Prostate gland (tissue), 2 donors: ENCODE measurements at regions not wholly inside any gene's neighbourhood (a gene's known extent, or its start where the extent isn't known, plus 50 kb on each side); places are given as distances from the start of the nearest gene placed in this dataset.

Source experiments
- DNase-seq: peaks from one replicate; pipeline ENCODE4 v3.0.0-alpha.2; 2019; ENCODE audit warnings: low spot score
- H3K27ac ChIP-seq, 2 donors: fragments of 200-600 bp; sonication (generic); 2 replicates each; pipeline ENCODE4 v1.5.1; 2017 to 2019
- H3K27me3 ChIP-seq: fragments of 200-600 bp; sonication (generic); replicated peaks from 2 replicates; pipeline ENCODE4 v1.5.1; 2019; ENCODE audit not compliant: insufficient read depth
- H3K36me3 ChIP-seq, 2 donors: fragments of 200-600 bp; sonication (generic); 1 replicate in 1 of 2; 2 replicates in 1 of 2; pipeline versions ENCODE4 v1.5.1 to v1.8.1; 2017 to 2019
- H3K4me1 ChIP-seq: fragments of 200-600 bp; sonication (generic); replicated peaks from 2 replicates; pipeline ENCODE4 v1.5.1; 2019
- H3K4me3 ChIP-seq, 2 donors: fragments of 200-600 bp; sonication (generic); 2 replicates each; pipeline ENCODE4 v1.5.1; 2017 to 2019
- H3K9me3 ChIP-seq: fragments of 200-600 bp; sonication (generic); 2 replicates; pipeline ENCODE4 v1.5.1; 2017
- POLR2A ChIP-seq: fragments of 450-650 bp; IDR thresholded peaks from one replicate; pipeline ENCODE4 v1.6.1; 2016; ENCODE audit warnings: antibody characterized with exemption, mild to moderate bottlenecking
- POLR2AphosphoS5 ChIP-seq: sonication (generic); formaldehyde crosslinking; IDR thresholded peaks from one replicate; pipeline ENCODE4 v1.6.1; 2017; ENCODE audit warnings: antibody characterized with exemption
- WGBS: methylation state at CpG from one replicate; pipeline ENCODE4 v1.1.5; 2018; 5-methylcytosine and 5-hydroxymethylcytosine counted together
- intact Hi-C: fragments of 100-400 bp; cut with DNase I; formaldehyde crosslinking; loops from one replicate; pipeline ENCODE4 v1.14.2; 2022
- TF ChIP-seq, protein P1 (sequence below), 4 experiments: fragments of 200-600 bp in 2 of 4; fragments of 450-650 bp in 2 of 4; sonication (generic) in 2 of 4; IDR thresholded peaks; 1 replicate in 3 of 4; 2 replicates in 1 of 4; pipeline ENCODE4 v1.5.1; 2016 to 2019; ENCODE audit warnings: antibody characterized with exemption in 4 of 4, mild to moderate bottlenecking in 2 of 4, moderate library complexity in 2 of 4

DNA sequence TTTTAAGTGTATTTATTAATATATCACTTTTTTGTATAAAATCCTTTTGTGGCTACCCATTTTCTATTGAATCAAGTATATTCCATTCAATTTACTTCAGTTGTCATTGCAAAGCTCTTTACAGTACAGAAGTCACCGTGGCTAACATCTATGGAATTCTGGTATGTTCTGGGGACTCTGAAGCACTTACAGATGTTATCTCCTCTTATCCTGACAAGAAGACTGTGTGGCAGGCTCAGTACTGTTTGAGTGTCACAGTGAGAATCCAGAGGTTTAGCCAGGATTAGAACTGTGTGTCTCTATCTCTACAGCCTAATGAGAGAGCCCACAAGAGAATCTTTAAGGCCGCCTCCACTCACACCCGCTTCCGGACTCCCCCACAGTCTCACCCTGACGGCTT lies 78.2 kb upstream of the SORBS2 start:
- 84% methylated on average over 5 of the region's 5 CpGs for WGBS
- no peaks in the 10 kb centered on the region for H3K36me3 ChIP-seq
- intact Hi-C loops: no loop called here
- no peak overlapping the region for H3K27ac ChIP-seq
- H3K27me3 ChIP-seq: no peaks in the 10 kb centered on the region
- H3K9me3 ChIP-seq: no peaks in the 10 kb centered on the region
- H3K4me3 ChIP-seq: no peak overlapping the region
- H3K4me1 ChIP-seq: no peaks in the 10 kb centered on the region
- DNase-seq: no peak
- TF ChIP-seq POLR2AphosphoS5 (no peak), POLR2A (no peak)
- TF ChIP-seq, protein P1, sequence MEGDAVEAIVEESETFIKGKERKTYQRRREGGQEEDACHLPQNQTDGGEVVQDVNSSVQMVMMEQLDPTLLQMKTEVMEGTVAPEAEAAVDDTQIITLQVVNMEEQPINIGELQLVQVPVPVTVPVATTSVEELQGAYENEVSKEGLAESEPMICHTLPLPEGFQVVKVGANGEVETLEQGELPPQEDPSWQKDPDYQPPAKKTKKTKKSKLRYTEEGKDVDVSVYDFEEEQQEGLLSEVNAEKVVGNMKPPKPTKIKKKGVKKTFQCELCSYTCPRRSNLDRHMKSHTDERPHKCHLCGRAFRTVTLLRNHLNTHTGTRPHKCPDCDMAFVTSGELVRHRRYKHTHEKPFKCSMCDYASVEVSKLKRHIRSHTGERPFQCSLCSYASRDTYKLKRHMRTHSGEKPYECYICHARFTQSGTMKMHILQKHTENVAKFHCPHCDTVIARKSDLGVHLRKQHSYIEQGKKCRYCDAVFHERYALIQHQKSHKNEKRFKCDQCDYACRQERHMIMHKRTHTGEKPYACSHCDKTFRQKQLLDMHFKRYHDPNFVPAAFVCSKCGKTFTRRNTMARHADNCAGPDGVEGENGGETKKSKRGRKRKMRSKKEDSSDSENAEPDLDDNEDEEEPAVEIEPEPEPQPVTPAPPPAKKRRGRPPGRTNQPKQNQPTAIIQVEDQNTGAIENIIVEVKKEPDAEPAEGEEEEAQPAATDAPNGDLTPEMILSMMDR (IDR thresholded peaks at IDR 0.05): no peak

DNA sequence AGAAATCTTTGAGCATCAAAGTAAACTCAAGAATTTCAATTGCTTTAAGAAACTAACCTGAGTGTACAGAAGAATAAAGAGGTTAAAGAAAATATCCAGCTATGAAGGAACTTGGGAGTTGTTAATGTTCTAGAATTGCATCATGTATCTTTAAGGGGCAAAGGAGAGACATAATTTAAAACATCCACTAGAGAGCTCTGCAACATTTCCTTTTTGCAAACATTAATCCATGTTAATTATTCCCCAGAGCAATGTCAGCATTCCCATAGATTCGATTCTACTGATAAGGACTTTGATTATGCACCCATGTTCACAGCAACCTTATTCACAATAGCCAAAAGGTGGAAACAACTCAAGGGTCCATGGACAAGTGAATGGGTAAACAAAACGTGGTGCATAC lies 80.2 kb upstream of the SORBS2 start:
- H3K36me3 ChIP-seq: no peaks in the 10 kb centered on the region
- WGBS: 57% methylated on average over 2 of the region's 2 CpGs
- no peaks in the 10 kb centered on the region for H3K27me3 ChIP-seq
- DNase-seq: no peak
- no peaks in the 10 kb centered on the region for H3K9me3 ChIP-seq
- H3K4me3 ChIP-seq: no peak overlapping the region
- no peaks in the 10 kb centered on the region for H3K4me1 ChIP-seq
- H3K27ac ChIP-seq: no peak overlapping the region
- intact Hi-C loops: no loop called here
- TF ChIP-seq POLR2A: no peak
- TF ChIP-seq, protein P1 (IDR thresholded peaks at IDR 0.05): no peak
- no peak for TF ChIP-seq POLR2AphosphoS5

DNA sequence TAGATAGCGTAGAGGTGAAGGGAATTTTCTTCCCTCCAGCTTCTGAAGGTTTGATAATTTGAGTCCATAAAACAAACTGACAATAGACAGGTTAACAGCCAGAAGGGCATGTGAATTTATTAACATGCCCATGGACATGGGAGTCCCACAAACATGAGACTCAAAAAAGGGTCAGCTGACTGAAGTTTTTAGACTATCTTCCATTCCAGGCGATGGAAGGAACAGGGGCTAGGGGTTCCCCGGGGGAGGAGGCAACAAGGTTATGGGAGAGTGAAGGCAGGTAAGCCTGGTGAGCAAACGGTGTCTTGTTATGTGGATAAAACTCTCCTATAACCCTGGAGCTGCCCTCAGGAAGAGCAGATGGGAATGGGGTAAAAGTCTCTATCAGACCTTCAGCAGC lies 81.5 kb upstream of the SORBS2 start:
- no peak overlapping the region for H3K4me3 ChIP-seq
- 97% methylated on average over 4 of the region's 4 CpGs for WGBS
- intact Hi-C loops: no loop called here
- no peak overlapping the region for H3K27ac ChIP-seq
- TF ChIP-seq, protein P1 (IDR thresholded peaks at IDR 0.05): no peak
- TF ChIP-seq POLR2AphosphoS5 (no peak), POLR2A (no peak)
- no peaks in the 10 kb centered on the region for H3K36me3 ChIP-seq
- no peaks in the 10 kb centered on the region for H3K9me3 ChIP-seq
- no peaks in the 10 kb centered on the region for H3K27me3 ChIP-seq
- DNase-seq: no peak
- H3K4me1 ChIP-seq: no peaks in the 10 kb centered on the region

DNA sequence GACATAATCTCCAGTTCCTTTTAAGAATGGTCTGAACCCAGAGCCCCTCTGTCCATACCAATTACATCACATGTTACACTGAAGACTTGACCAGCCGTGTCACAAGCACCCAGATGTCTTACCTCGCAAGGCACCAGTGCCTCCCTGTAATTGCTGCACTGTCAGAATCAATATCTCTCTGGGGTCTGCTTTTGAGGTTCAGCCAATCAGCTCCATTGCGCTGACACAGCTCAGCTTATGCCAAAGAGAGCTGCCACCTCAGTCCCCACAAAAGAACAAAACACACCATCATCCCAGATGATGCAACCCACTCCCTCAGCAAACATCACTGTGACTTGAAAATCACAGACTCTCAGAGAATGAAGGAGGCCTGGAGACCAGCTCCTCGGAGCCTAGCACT lies 82.5 kb upstream of the SORBS2 start:
- DNase-seq: no peak
- H3K27ac ChIP-seq: no peak overlapping the region
- WGBS: 93% methylated on average over 4 of the region's 4 CpGs
- H3K4me3 ChIP-seq: no peak overlapping the region
- no peaks in the 10 kb centered on the region for H3K4me1 ChIP-seq
- no peaks in the 10 kb centered on the region for H3K9me3 ChIP-seq
- no peaks in the 10 kb centered on the region for H3K36me3 ChIP-seq
- no peaks in the 10 kb centered on the region for H3K27me3 ChIP-seq
- intact Hi-C loops: no loop called here
- TF ChIP-seq, protein P1 (IDR thresholded peaks at IDR 0.05): no peak
- TF ChIP-seq POLR2AphosphoS5: no peak
- no peak for TF ChIP-seq POLR2A

DNA sequence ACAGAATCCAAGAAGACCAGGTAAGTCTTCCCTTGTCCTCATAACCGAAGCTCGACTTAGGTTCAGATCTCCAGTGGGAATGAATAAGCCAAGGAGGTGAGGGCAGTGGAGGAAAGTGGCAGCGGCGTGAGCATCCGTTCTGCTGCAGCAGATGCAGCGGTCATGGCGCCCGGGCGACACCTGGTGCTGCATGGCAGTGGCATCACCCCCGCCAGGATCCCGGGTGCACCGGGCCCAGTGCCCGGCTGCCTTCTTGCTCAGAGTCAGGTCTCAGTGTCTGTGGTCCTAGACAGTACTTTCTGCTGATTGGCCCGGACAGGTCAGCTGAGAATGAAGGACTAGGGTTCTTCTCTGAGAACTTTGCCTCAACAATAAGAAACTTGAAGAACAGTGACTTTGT lies 83.4 kb upstream of the SORBS2 start:
- TF ChIP-seq, protein P1 (IDR thresholded peaks at IDR 0.05): no peak
- TF ChIP-seq POLR2A (no peak), POLR2AphosphoS5 (no peak)
- intact Hi-C loops: no loop called here
- no peak for DNase-seq
- Histone ChIP-seq H3K36me3 (no peaks in the 10 kb centered on the region), H3K4me3 (no peak overlapping the region), H3K9me3 (no peaks in the 10 kb centered on the region), H3K27me3 (no peaks in the 10 kb centered on the region), H3K27ac (no peak overlapping the region), H3K4me1 (no peaks in the 10 kb centered on the region)
- WGBS: 98% methylated on average over 14 of the region's 14 CpGs
